K562 (cell line): ENCODE measurements at regions not wholly inside any gene's neighbourhood (a gene's known extent, or its start where the extent isn't known, plus 50 kb on each side); places are given as distances from the start of the nearest gene placed in this dataset.

Source experiments
- ATAC-seq: fragments of 200-7000 bp; cut with Tn5 transposase; 3 replicates; pipeline ENCODE4 v1.9.1; 2020; ENCODE audit warnings: moderate library complexity
- BruUV-seq: library from RNA; stranded (reverse); fragments of 400-500 nt; replicated peaks from 2 replicates; lab custom pipeline; 2021; lab: Mats Ljungman, UMichigan
- CTCF ChIA-PET: fragments of 300-600 bp; formaldehyde crosslinking; extraction: SDS; loops from one replicate; lab custom pipeline; 2021; ENCODE audit warnings: low intra/inter-chr PET ratio; lab: Yijun Ruan, JAX
- POLR2A ChIA-PET: fragments of 300-600, 350-650 bp; sonication (Branson Sonifier 250); formaldehyde crosslinking; extraction: SDS; loops from one replicate; lab custom pipeline; 2021; ENCODE audit warnings: antibody characterized with exemption, inconsistent platforms; lab: Yijun Ruan, JAX
- DNase-seq, 4 experiments: peaks; one replicate each; pipeline versions ENCODE4 v3.0.0 to v3.0.0-alpha.2; 2011 to 2018; ENCODE audit warnings: low spot score in 3 of 4, mixed read lengths in 3 of 4; ENCODE audit errors: extremely low read depth in 1 of 4
- FAIRE-seq: peaks from 2 replicates; lab custom pipeline; 2011; peaks lifted over from hg19 to GRCh38; lab: Jason Lieb, UNC
- H2AFZ ChIP-seq: 2 replicates; pipeline ENCODE4 v1.6.0; 2011; ENCODE audit warnings: low read depth, low read length, control low read depth, inconsistent platforms
- H3K27ac ChIP-seq: fragments of 200-600 bp; 3 replicates; pipeline ENCODE4 v1.8.0; 2011; ENCODE audit warnings: low read depth, mild to moderate bottlenecking, control low read depth, inconsistent platforms, low read length, moderate library complexity, mixed read lengths; ENCODE audit errors: extremely low read depth
- H3K27me3 ChIP-seq, 2 experiments: fragments of 300-600 bp in 1 of 2; 2 replicates in 1 of 2; 3 replicates in 1 of 2; pipeline versions ENCODE4 v1.6.0 to v1.8.0; 2011; ENCODE audit warnings: inconsistent platforms in 2 of 2, low read length in 2 of 2, mild to moderate bottlenecking in 1 of 2, mixed read lengths in 1 of 2, moderate library complexity in 1 of 2; ENCODE audit not compliant: control insufficient read depth in 2 of 2, insufficient read depth in 2 of 2
- H3K36me3 ChIP-seq: fragments of 300-600 bp; 3 replicates; pipeline ENCODE4 v1.8.0; 2011; ENCODE audit warnings: mild to moderate bottlenecking, low read length, inconsistent platforms; ENCODE audit not compliant: control insufficient read depth, insufficient read depth
- H3K4me1 ChIP-seq, 2 experiments: fragments of 200-600 bp in 1 of 2; replicated peaks in 1 of 2; 2 replicates in 1 of 2; 3 replicates in 1 of 2; pipeline versions ENCODE4 v1.5.1 to v1.8.0; 2011; ENCODE audit warnings: inconsistent platforms in 2 of 2, low read length in 2 of 2, mild to moderate bottlenecking in 1 of 2, mixed read lengths in 1 of 2, moderate library complexity in 1 of 2; ENCODE audit not compliant: control insufficient read depth in 2 of 2, insufficient read depth in 2 of 2
- H3K4me2 ChIP-seq: 2 replicates; pipeline ENCODE4 v1.6.1; 2011; ENCODE audit warnings: low read length, control low read depth, inconsistent platforms, mixed read lengths; ENCODE audit not compliant: insufficient read depth
- H3K4me3 ChIP-seq: fragments of 200-600 bp; sonication (generic), shearing (Covaris generic); 2 replicates; pipeline ENCODE4 v1.5.1; 2016; ENCODE audit warnings: control low read depth, inconsistent platforms
- H3K79me2 ChIP-seq: fragments of 200-600 bp; 3 replicates; pipeline ENCODE4 v1.8.0; 2011; ENCODE audit warnings: low read length, inconsistent platforms; ENCODE audit not compliant: control insufficient read depth, insufficient read depth
- H3K9ac ChIP-seq, 2 experiments: 2 replicates each; pipeline versions ENCODE4 v1.6.0 to v1.6.1; 2011; ENCODE audit warnings: low read depth in 2 of 2, low read length in 2 of 2, control low read depth in 1 of 2, inconsistent platforms in 1 of 2, mild to moderate bottlenecking in 1 of 2, mixed read lengths in 1 of 2; ENCODE audit not compliant: insufficient read depth in 1 of 2
- H3K9me1 ChIP-seq: one replicate; pipeline ENCODE4 v1.6.0; 2011; ENCODE audit warnings: inconsistent platforms, mild to moderate bottlenecking, low read length, moderate library complexity; ENCODE audit not compliant: control insufficient read depth, insufficient read depth
- H3K9me3 ChIP-seq: replicated peaks from 2 replicates; pipeline ENCODE4 v1.5.1; 2011; ENCODE audit warnings: low read depth, low read length, inconsistent platforms; ENCODE audit not compliant: control insufficient read depth, insufficient read depth
- H4K20me1 ChIP-seq: replicated peaks from 2 replicates; pipeline ENCODE4 v1.6.1; 2011; ENCODE audit warnings: low read length, inconsistent platforms, mixed read lengths; ENCODE audit not compliant: control insufficient read depth, insufficient read depth
- AFF4 ChIP-seq: sonication (generic); formaldehyde crosslinking; IDR thresholded peaks from 2 replicates; pipeline ENCODE4 v1.8.0; 2023; ENCODE audit warnings: mild to moderate bottlenecking, missing genetic modification reagents
- CSDE1 ChIP-seq, 2 experiments: fragments of 450-650 bp; IDR thresholded peaks; 2 replicates each; pipeline ENCODE4 v1.6.1; 2016; ENCODE audit warnings: mild to moderate bottlenecking in 1 of 2
- PHTF2 ChIP-seq: fragments of 250-450 bp; sonication (Bioruptor Pico); IDR thresholded peaks from 2 replicates; pipeline ENCODE4 v1.5.0; 2021; ENCODE audit warnings: mild to moderate bottlenecking
- RCOR1 ChIP-seq, 2 experiments: IDR thresholded peaks; 2 replicates each; pipeline ENCODE4 v1.6.1; 2012; ENCODE audit warnings: low read depth in 2 of 2, low read length in 2 of 2, borderline replicate concordance in 1 of 2, improper control_type of control experiment in 1 of 2
- TBL1XR1 ChIP-seq, 2 experiments: IDR thresholded peaks; 2 replicates each; pipeline ENCODE4 v1.6.1; 2012; ENCODE audit warnings: improper control_type of control experiment in 2 of 2, low read length in 2 of 2, mild to moderate bottlenecking in 1 of 2
- ZNF146 ChIP-seq: IDR thresholded peaks from one replicate; pipeline ENCODE4 v1.6.1; 2018; ENCODE audit warnings: missing compliant biosample characterization; ENCODE audit not compliant: unreplicated experiment
- ZNF398 ChIP-seq: fragments of 250-450 bp; sonication (Bioruptor Pico); IDR thresholded peaks from 2 replicates; pipeline ENCODE4 v1.8.0; 2021; ENCODE audit warnings: moderate library complexity, mild to moderate bottlenecking, inconsistent platforms
- ZNF407 ChIP-seq: fragments of 450-650 bp; IDR thresholded peaks from 2 replicates; pipeline ENCODE4 v1.6.1; 2016; ENCODE audit warnings: low read depth
- WGBS: fragments of 100-300 bp; shearing (Covaris generic); methylation state at CpG from one replicate; pipeline ENCODE4 v1.1.6; 2016; ENCODE audit warnings: low coverage, mixed read lengths; ENCODE audit not compliant: insufficient coverage; ENCODE audit errors: missing lambda C conversion rate; 5-methylcytosine and 5-hydroxymethylcytosine counted together
- in situ Hi-C: fragments of 300-500 bp; cut with MboI; formaldehyde crosslinking; loops from 4 replicates; pipeline ENCODE4 v1.15.0; 2018; ENCODE audit warnings: inconsistent platforms, mixed read lengths
- intact Hi-C: fragments of 100-400 bp; cut with micrococcal nuclease; formaldehyde crosslinking; loops from 2 replicates; pipeline ENCODE4 v1.14.2; 2022

GRCh38 chr12:94900496-94900895 is 103.0 kb downstream of the NDUFA12 start:
- BruUV-seq = no TSS peak
- no peak for ATAC-seq
- H3K79me2 ChIP-seq = no peaks in the 10 kb centered on the region
- no peak for FAIRE-seq
- intact Hi-C loops = no loop called here
- WGBS = 0% methylated on average over 2 of the region's 2 CpGs
- ChIA-PET POLR2A (no interaction called here), CTCF (no interaction called here)
- no peaks in the 10 kb centered on the region for H3K36me3 ChIP-seq
- H3K9me3 ChIP-seq = no peaks in the 10 kb centered on the region
- in situ Hi-C loops = no loop called here
- no peak overlapping the region for H3K4me3 ChIP-seq
- H3K27ac ChIP-seq = no peak overlapping the region
- no peak for DNase-seq
- H3K4me2 ChIP-seq = no peak overlapping the region
- H2AFZ ChIP-seq = no peak overlapping the region
- H3K9ac ChIP-seq = no peak overlapping the region
- H3K27me3 ChIP-seq = peaks cover 0 to 1% of the 10 kb centered on the region in 2 experiments; a peak in 2 of 5 replicates
- no peaks in the 10 kb centered on the region for H3K9me1 ChIP-seq
- H4K20me1 ChIP-seq = no peaks in the 10 kb centered on the region
- H3K4me1 ChIP-seq = no peaks in the 10 kb centered on the region
- no peak for TF ChIP-seq PHTF2 (CRISPR knock-in tag)
- TF ChIP-seq RCOR1 (IDR thresholded peaks at IDR 0.05; ENCODE audit: borderline replicate concordance in 1 of 2, low read depth in 2 of 2, low read length in 2 of 2) = no peak
- TF ChIP-seq ZNF146 = no peak
- no peak for TF ChIP-seq TBL1XR1 (IDR thresholded peaks at IDR 0.05; ENCODE audit: low read length in 2 of 2)
- no peak for TF ChIP-seq CSDE1 (IDR thresholded peaks at IDR 0.05)
- TF ChIP-seq AFF4 (CRISPR knock-in tag) = no peak
- TF ChIP-seq ZNF407 = no peak
- TF ChIP-seq ZNF398 (CRISPR knock-in tag) = no peak
